LNCaP clone FGC (cell line): ENCODE measurements at regions not wholly inside any gene's neighbourhood (a gene's known extent, or its start where the extent isn't known, plus 50 kb on each side); places are given as distances from the start of the nearest gene placed in this dataset.

Experiments
- DNase-seq: peaks from one replicate; pipeline ENCODE4 v3.0.0-alpha.2; 2011; ENCODE audit warnings: low read depth
- H3K4me3 ChIP-seq: 2 replicates; pipeline ENCODE4 v1.5.1; 2011; ENCODE audit warnings: mild to moderate bottlenecking, low read depth, low read length, control low read depth
- CTCF ChIP-seq: IDR thresholded peaks from 2 replicates; pipeline ENCODE4 v1.5.1; 2012; ENCODE audit warnings: mild to moderate bottlenecking; ENCODE audit not compliant: control insufficient read depth, insufficient read depth; ENCODE audit errors: extremely low read depth

DNA sequence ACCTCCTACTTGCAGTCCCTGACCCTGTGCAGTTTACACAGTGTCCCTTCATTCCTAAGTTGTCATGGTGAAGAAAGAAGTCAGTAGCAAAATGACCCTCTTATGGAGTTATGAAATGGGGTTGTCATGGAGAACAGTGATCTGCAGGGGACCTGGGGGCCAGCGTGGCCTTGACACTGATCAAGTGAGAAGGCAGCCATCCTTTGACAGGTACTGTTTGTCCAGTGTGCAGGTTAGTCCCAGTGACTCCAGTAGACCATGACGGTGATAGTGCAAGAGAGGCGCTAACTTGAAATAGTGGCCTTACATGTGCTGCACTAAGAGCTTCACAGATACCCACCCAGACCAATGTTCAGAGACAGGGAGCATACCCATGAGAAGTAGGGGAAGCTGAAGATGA is 87.9 kb downstream of the IL12A start:
- no peak overlapping the region for H3K4me3 ChIP-seq
- no peak for DNase-seq
- no peak for TF ChIP-seq CTCF

GRCh38 chr3:160078533-160078932 is 89.9 kb downstream of the IL12A start:
- TF ChIP-seq CTCF: no peak
- DNase-seq: peak; percentile 79

DNA sequence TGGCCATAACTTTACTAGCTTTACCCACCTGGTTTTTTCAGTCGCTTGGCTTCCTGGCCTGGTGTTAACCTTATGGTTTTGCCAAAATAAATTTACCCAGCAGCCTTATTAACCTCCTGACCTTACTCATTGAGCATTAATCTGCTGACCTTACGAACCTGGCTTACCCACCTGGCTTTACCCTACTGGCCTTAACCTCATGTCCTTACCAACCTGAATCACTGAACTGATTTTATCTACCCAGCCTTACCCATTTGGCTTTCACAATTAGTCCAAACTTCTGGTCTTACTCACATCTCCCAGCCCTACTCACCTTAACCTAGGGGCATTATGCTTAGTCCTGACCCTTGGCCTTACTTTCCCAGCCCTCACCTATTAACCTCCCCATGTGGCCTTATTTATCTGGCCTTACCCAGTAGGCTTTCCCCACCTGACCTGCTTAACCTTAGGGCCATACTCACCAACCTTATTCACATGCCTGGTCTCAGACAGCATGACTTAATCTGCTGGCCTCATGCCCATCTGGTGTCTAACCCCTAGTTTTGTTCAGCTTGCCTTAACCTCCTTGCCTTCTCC is 93.4 kb downstream of the IL12A start:
- no peak overlapping the region for H3K4me3 ChIP-seq
- no peak for DNase-seq
- TF ChIP-seq CTCF: no peak

More at GRCh38 chr3:160078533-160078932, 89.9 kb downstream of the IL12A start:
- no peak overlapping the region for H3K4me3 ChIP-seq

- no peak for TF ChIP-seq CTCF
- no peak for DNase-seq
- no peak overlapping the region for H3K4me3 ChIP-seq
These were observed 96.4 kb downstream of the IL12A start for GRCh38 chr3:160084998-160085397.

- DNase-seq: no peak
- no peak overlapping the region for H3K4me3 ChIP-seq
- TF ChIP-seq CTCF: no peak
These were observed 100.0 kb downstream of the IL12A start for GRCh38 chr3:160088492-160089137.

DNA sequence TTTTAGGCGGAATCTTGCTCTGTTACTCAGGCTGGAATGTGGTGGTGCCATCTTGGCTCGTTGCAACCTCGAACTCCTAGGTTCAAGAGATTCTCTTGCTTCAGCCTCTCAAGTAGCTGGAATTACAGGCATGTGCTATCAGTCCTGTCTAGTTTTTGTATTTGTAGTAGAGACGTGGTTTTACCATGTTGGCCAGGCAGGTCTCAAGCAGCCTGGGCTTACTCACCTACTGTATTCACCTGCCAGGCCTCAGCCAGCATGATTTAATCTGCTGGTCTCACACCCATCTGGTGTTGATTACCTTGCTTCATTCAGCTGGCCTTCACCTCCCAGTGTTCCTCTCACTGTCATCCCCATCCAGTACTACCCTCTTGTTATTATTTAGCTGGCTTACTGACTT is 102.0 kb downstream of the IL12A start:
- DNase-seq: no peak
- TF ChIP-seq CTCF: no peak
- H3K4me3 ChIP-seq: no peak overlapping the region

DNA sequence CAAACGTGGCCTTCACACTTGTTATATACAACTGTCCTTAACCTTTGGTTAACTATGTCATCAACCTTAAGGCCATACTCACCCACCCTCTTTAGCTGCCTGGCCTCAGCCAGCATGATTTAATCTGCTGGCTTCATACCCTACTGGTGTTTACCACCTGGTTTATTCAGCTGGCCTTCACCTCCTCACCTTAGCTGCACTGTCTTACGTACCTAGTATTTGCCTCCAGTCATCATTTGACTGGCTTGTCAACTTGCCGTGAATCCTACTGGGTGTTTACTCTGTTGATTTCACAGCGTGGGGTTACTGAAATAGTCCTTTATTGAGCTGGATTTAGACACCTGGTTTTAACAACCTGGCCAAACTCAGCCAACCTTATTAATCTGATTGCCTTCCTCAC is 102.8 kb downstream of the IL12A start:
- H3K4me3 ChIP-seq: no peak overlapping the region
- no peak for TF ChIP-seq CTCF
- peak; percentile 40 for DNase-seq
